ENCODE measurements at regions not wholly inside any gene's neighbourhood (a gene's known extent, or its start where the extent isn't known, plus 50 kb on each side); places are given as distances from the start of the nearest gene placed in this dataset.
"Not testable (repeated sequence)": the region's sequence is repeated elsewhere in the genome, so short reads cannot be mapped to it uniquely, and the experiment has no call there.

DNA sequence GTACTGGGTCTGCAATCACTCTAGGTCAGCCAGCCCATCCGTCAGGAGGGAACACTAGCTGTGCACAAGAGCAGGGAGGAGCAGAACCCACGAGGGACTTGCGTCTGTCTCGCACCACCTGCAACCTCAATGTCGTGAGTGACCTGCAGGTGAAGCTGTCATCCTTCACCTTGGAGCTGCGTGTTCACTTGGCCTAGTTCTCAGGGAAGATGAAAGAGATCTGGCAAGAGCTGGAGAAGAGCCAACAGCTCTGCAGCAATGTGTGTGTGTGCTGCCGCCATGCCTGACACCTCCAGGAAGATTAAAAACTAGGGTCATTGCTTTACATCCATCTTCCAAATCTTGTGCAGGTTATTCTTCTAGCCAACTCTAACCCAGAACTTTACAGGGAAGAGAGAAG is 117.6 kb upstream of the MRI1 start:
- no peak for DNase-seq

DNA sequence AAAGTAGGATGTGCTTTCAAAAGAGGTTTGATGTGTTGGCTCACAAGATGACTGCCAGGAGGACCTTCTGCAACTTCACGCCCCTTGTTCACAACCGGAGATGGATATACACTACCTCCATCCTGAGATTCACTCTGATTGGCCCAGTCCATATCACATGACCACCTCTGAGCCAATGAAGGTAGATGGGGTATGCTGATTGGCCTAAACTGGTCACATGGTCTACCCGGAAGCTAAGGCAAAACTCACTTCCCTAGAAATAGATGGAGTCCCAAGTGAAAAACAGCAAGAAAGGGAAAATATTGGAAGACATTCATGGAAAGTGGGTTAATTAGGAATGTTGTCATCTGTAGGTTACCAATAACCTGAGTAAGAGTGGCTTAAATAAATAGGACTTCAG is 119.7 kb upstream of the MRI1 start:
- DNase-seq, result no peak

GRCh38 chr19:13640611-13641010 is 123.7 kb upstream of the MRI1 start:
- DNase-seq, result no peak

- no peak for DNase-seq
Observed at GRCh38 chr19:13639342-13639929, 124.9 kb upstream of the MRI1 start.

- DNase-seq, result peak in 1 of 2 donors; percentile 12
Observed at GRCh38 chr19:13637664-13638063, 126.7 kb upstream of the MRI1 start.

- DNase-seq, result no peak
Observed at GRCh38 chr19:13634658-13635057, 128.4 kb upstream of the CACNA1A start.

GRCh38 chr19:13633522-13633922 is 127.2 kb upstream of the CACNA1A start:
- DNase-seq, result no peak

- DNase-seq, result no peak
Observed at GRCh38 chr19:13633109-13633508, 126.8 kb upstream of the CACNA1A start.

DNA sequence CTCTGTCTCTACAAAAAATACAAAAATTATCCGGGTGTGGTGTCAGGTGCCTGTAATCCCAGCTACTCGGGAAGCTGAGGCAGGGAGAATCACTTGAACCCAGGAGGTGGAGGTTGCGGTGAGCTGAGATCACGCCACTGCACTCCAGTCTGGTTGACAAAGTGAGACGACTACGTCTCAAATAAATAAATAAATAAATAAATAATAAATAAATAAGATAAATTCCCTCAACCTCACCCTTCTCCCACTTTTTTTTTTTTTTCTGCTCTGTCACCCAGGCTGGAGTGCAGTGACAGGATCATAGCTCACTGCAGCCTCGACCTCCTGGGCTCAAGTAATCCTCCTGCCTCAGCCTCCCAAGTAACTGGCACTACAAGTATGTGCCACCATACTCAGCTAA is 125.9 kb upstream of the CACNA1A start:
- not testable (repeated sequence) for DNase-seq

- DNase-seq, result peak; percentile 14 to 19
Observed at GRCh38 chr19:13629687-13630357, 123.5 kb upstream of the CACNA1A start.

DNA sequence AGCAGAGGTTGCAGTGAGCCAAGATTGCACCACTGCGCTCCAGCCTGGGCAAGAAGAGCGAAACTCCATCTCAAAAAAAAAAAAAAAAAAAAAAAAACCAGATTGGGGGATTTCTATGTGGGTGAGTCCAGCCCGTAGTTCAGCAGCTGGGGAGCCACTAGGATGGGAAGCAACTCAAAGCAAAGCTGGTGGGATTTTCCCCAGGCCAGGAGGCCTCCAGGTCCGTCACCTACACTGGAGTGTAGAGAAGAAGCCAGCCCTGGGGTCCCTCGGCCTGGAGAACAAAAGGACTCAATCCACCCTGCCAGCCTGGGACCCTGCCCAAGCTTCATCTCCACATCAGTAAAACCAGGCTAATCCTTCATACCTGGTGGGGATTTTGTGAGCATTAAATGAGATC is 121.3 kb upstream of the CACNA1A start:
- no peak for DNase-seq

GRCh38 chr19:13623716-13624710 is 117.7 kb upstream of the CACNA1A start:
- no peak for DNase-seq

DNA sequence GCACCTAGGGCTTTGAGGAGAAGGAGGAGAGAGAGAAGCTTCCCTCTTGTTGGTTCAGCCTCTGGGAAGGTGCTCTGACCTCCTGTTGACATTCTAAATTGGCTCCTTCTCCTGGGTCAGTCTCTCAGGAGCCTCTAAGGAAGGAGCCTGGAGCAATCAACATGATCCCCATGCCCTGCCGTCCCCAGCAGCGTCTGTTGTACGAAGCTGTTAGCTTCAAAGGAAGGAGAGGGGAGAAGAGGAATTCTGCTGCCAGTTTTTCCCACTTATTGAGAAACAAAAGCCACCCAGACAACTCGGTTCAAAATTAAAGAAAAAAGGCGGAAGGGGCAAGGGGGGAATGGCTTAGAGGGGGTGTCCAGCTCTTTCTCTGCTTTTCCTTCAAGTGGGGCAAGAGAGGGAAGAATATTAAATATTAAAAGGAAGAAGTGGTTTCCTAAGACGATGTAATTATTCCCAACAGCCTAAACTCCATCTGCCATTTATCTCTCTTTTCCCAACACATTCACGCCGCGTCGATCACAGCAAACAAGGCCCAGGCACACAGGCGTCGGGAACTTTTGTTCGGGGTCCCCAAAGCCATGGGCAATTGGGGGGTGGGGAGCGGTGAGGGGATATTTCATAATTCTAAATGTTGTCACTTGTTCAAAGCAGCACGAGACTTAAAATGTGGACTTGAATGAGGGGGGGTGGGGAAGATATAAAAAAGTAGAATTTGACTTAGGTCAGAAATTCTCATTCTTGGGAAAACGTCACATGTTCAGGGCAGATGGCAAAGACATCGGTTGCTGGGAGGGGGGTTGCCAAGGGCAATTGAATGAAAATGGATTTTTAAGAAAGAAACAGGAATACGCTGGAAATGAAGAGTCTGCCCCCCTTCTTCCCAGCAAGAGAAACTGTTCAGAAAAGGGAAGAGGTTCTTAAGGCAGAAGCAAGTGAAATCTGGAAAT is 116.8 kb upstream of the CACNA1A start:
- DNase-seq, result no peak

DNA sequence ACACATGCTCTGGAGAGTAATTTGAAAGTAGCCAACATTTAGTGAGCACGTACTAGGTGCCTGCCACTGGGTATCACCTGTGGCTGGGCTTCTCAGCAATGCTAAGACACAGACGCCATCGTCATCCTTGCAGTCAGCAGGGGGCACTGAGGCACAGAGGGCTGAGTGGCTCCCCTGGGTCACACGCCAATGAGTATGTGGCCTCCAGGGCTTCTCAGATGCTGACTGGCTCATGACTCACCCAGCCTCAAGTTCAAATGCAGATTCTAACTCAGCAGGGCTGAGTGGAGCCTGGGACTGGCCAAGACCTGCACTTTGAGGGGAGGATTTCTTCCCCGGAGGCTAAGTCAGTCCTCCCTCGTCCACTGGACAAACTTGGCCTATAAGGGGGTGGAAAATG is 115.1 kb upstream of the CACNA1A start:
- peak in 1 of 2 donors; percentile 37 for DNase-seq

GRCh38 chr19:13619203-13619632 is 112.9 kb upstream of the CACNA1A start:
- no peak for DNase-seq

DNA sequence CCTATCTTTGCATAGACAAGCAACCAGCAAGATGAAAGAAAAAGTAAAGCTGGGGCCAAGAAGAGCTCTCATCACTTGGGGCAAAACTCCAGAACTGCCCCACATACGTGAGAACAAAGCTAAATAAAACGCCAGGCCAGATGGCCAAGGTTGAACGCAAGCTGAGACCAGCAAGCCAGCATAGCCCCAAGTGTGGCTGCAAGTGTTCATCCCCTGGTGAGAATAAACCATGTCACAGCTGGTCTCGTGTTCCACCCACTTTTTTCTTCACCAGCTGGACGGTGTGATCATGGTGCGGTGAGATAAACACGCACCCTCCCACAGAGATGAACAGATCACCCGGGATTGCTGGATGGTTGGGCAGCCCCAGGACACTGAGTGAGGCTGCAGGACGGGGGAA is 109.6 kb upstream of the CACNA1A start:
- DNase-seq, result no peak

DNA sequence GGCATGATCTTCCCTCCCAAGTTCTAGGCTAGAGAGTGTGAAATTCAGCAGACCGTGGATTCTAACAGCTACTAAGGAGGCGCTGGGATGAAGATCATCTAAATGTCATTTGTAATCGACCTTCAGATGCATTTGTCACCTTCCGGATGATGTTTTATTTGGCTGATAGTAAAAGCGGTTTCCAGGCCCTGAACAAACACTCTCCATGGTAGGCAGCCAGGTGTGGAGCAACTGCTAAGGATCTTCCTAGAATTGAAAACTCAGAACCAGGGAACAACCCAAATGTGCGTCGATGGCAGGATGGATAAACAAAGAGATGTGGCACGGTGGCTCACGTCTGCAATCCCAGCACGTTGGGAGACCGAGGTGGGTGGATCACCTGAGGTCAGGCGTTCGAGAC is 107.2 kb upstream of the CACNA1A start:
- no peak for DNase-seq

- DNase-seq, result no peak
Observed at GRCh38 chr19:13611596-13611995, 105.3 kb upstream of the CACNA1A start.

DNA sequence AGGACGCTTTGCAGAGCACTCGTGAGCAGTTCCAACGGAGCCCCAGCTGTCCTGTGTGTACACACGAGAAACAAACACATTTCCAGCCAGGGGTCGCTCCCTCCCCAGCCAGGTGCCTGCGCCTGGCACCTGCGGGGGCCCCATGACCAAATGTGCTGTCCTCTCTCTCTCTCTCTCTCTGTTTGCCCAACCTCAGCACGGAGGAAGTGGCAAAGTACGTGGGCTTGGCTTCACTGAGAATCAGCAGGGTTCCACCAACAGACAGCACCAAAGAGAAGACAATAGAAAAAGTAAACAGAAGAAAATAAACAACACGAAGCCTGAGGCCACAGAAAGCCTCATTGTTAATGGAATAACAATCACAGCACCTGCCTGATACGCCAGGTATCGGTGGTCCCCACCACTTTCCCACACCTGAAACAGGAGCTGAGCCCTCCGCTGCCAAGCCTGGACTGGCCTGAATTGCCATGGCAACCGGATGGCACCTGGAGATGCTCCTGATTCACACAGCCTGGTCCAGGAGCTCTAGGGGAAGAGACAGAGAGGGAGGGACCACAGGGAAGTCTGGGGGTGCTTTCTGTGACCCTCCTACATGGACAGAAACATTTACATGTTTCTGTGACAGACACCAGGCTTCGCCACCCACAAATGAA is 103.9 kb upstream of the CACNA1A start:
- no peak for DNase-seq

GRCh38 chr19:13606156-13606555 is 99.9 kb upstream of the CACNA1A start:
- DNase-seq, result no peak

DNA sequence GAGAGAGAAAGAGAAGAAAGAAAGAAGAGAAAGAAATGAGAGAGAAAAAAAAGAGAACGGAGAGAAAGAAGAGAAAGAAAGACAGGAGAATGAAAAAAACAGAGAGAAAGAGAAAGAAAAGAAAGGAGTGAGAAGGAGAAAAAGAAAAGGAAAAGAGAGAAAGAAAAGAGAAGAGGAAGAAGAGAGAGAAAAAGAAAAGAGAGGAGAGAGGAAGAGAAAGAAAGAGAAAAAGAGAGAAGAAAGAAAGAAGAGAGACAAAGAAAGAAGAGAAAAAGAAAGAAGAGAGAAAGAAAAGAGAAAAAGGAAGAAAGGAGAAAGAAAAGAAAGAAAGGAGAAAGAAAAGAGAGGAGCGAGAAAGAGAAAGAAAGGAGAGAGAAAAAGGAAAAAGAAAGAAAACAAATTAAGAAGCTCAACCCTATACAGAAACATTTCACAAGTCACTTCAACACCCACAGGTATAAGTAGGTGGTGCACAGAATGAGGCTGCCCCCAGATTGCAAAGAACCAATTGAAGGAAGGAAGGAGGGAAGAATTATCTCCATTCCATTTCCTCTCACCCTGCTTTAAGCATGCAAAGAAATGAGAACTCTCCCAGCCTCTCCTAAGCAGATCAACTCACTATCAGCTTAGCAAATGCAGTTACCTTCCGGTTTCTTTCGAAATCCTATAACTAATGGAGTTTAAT is 98.8 kb upstream of the CACNA1A start:
- no peak for DNase-seq
